ENCODE measurements at regions not wholly inside any gene's neighbourhood (a gene's known extent, or its start where the extent isn't known, plus 50 kb on each side); places are given as distances from the start of the nearest gene placed in this dataset.

GRCh38 chr5:71809446-71809845 lies 90.4 kb downstream of the CARTPT start:
- TF ChIP-seq CTCF (IDR thresholded peaks at IDR 0.05 in 8 of 11, conservative IDR thresholded peaks at IDR 0.05 in 3 of 11) (no peak), POLR2AphosphoS5 (IDR thresholded peaks at IDR 0.05) (no peak), POLR2A (IDR thresholded peaks at IDR 0.05) (no peak)

All from spleen (tissue), 7 donors.